ENCODE measurements at regions not wholly inside any gene's neighbourhood (a gene's known extent, or its start where the extent isn't known, plus 50 kb on each side); places are given as distances from the start of the nearest gene placed in this dataset.

GRCh38 chr19:30240904-30241695, 131.1 kb upstream of the ZNF536 start:
- H3K4me3 ChIP-seq (ENCODE audit: low read length in 3 of 3) = no peak overlapping the region
- H3K36me3 ChIP-seq (ENCODE audit: control insufficient read depth in 3 of 3, insufficient read depth in 3 of 3, low read length in 3 of 3) = no peaks in the 10 kb centered on the region
- no peak overlapping the region for H3K9ac ChIP-seq (ENCODE audit: low read depth in 1 of 3, low read length in 3 of 3)
- no peak overlapping the region for H3K27ac ChIP-seq (ENCODE audit: low read depth, low read length)
- H3K4me1 ChIP-seq (ENCODE audit: control insufficient read depth in 3 of 3, insufficient read depth in 3 of 3, low read length in 3 of 3) = peaks cover 0 to 4% (median 0%) of the 10 kb centered on the region in 3 donors
- H3K27me3 ChIP-seq (ENCODE audit: control insufficient read depth in 3 of 3, insufficient read depth in 3 of 3, low read length in 3 of 3) = peaks cover 6 to 10% (median 8%) of the 10 kb centered on the region in 3 donors
- no peaks in the 10 kb centered on the region for H3K9me3 ChIP-seq (ENCODE audit: control insufficient read depth in 3 of 3, low read length in 3 of 3)

GRCh38 chr19:30244533-30244932, 127.7 kb upstream of the ZNF536 start:
- Histone ChIP-seq H3K36me3 (ENCODE audit: control insufficient read depth in 3 of 3, insufficient read depth in 3 of 3, low read length in 3 of 3) (no peaks in the 10 kb centered on the region), H3K27me3 (ENCODE audit: control insufficient read depth in 3 of 3, insufficient read depth in 3 of 3, low read length in 3 of 3) (peaks cover under 1 to 6% (median 2%) of the 10 kb centered on the region in 3 donors), H3K4me3 (ENCODE audit: low read length in 3 of 3) (no peak overlapping the region), H3K9me3 (ENCODE audit: control insufficient read depth in 3 of 3, low read length in 3 of 3) (no peaks in the 10 kb centered on the region), H3K9ac (ENCODE audit: low read depth in 1 of 3, low read length in 3 of 3) (no peak overlapping the region), H3K4me1 (ENCODE audit: control insufficient read depth in 3 of 3, insufficient read depth in 3 of 3, low read length in 3 of 3) (peaks cover 0 to 4% (median 0%) of the 10 kb centered on the region in 3 donors), H3K27ac (ENCODE audit: low read depth, low read length) (no peak overlapping the region)

GRCh38 chr19:30245401-30246039, 126.7 kb upstream of the ZNF536 start:
- Histone ChIP-seq H3K27ac (ENCODE audit: low read depth, low read length) (no peak overlapping the region), H3K4me1 (ENCODE audit: control insufficient read depth in 3 of 3, insufficient read depth in 3 of 3, low read length in 3 of 3) (peaks cover 0 to 4% (median 0%) of the 10 kb centered on the region in 3 donors), H3K9ac (ENCODE audit: low read depth in 1 of 3, low read length in 3 of 3) (no peak overlapping the region), H3K4me3 (ENCODE audit: low read length in 3 of 3) (no peak overlapping the region), H3K27me3 (ENCODE audit: control insufficient read depth in 3 of 3, insufficient read depth in 3 of 3, low read length in 3 of 3) (peaks cover 7 to 10% (median 7%) of the 10 kb centered on the region in 3 donors), H3K36me3 (ENCODE audit: control insufficient read depth in 3 of 3, insufficient read depth in 3 of 3, low read length in 3 of 3) (no peaks in the 10 kb centered on the region), H3K9me3 (ENCODE audit: control insufficient read depth in 3 of 3, low read length in 3 of 3) (no peaks in the 10 kb centered on the region)

- no peak overlapping the region for H3K27ac ChIP-seq (ENCODE audit: low read depth, low read length)
- no peak overlapping the region for H3K4me3 ChIP-seq (ENCODE audit: low read length in 3 of 3)
- no peak overlapping the region for H3K9ac ChIP-seq (ENCODE audit: low read depth in 1 of 3, low read length in 3 of 3)
- H3K36me3 ChIP-seq (ENCODE audit: control insufficient read depth in 3 of 3, insufficient read depth in 3 of 3, low read length in 3 of 3) = no peaks in the 10 kb centered on the region
- H3K4me1 ChIP-seq (ENCODE audit: control insufficient read depth in 3 of 3, insufficient read depth in 3 of 3, low read length in 3 of 3) = no peaks in the 10 kb centered on the region
- H3K9me3 ChIP-seq (ENCODE audit: control insufficient read depth in 3 of 3, low read length in 3 of 3) = no peaks in the 10 kb centered on the region
- peaks cover 17 to 30% (median 29%) of the 10 kb centered on the region in 3 donors for H3K27me3 ChIP-seq (ENCODE audit: control insufficient read depth in 3 of 3, insufficient read depth in 3 of 3, low read length in 3 of 3)
These were observed 122.3 kb upstream of the ZNF536 start for GRCh38 chr19:30249911-30250310.

GRCh38 chr19:30252214-30252613, 120.0 kb upstream of the ZNF536 start:
- peaks cover 24 to 36% (median 30%) of the 10 kb centered on the region in 3 donors for H3K27me3 ChIP-seq (ENCODE audit: control insufficient read depth in 3 of 3, insufficient read depth in 3 of 3, low read length in 3 of 3)
- H3K36me3 ChIP-seq (ENCODE audit: control insufficient read depth in 3 of 3, insufficient read depth in 3 of 3, low read length in 3 of 3) = no peaks in the 10 kb centered on the region
- no peak overlapping the region for H3K4me3 ChIP-seq (ENCODE audit: low read length in 3 of 3)
- no peak overlapping the region for H3K9ac ChIP-seq (ENCODE audit: low read depth in 1 of 3, low read length in 3 of 3)
- no peaks in the 10 kb centered on the region for H3K9me3 ChIP-seq (ENCODE audit: control insufficient read depth in 3 of 3, low read length in 3 of 3)
- H3K4me1 ChIP-seq (ENCODE audit: control insufficient read depth in 3 of 3, insufficient read depth in 3 of 3, low read length in 3 of 3) = no peaks in the 10 kb centered on the region
- H3K27ac ChIP-seq (ENCODE audit: low read depth, low read length) = no peak overlapping the region

- no peak overlapping the region for H3K9ac ChIP-seq (ENCODE audit: low read depth in 1 of 3, low read length in 3 of 3)
These were observed 118.6 kb upstream of the ZNF536 start for GRCh38 chr19:30253581-30253996.

GRCh38 chr19:30254158-30254557, 118.0 kb upstream of the ZNF536 start:
- H3K4me1 ChIP-seq (ENCODE audit: control insufficient read depth in 3 of 3, insufficient read depth in 3 of 3, low read length in 3 of 3) = no peaks in the 10 kb centered on the region
- no peak overlapping the region for H3K27ac ChIP-seq (ENCODE audit: low read depth, low read length)
- peaks cover 24 to 44% (median 35%) of the 10 kb centered on the region in 3 donors for H3K27me3 ChIP-seq (ENCODE audit: control insufficient read depth in 3 of 3, insufficient read depth in 3 of 3, low read length in 3 of 3)
- no peaks in the 10 kb centered on the region for H3K9me3 ChIP-seq (ENCODE audit: control insufficient read depth in 3 of 3, low read length in 3 of 3)
- H3K36me3 ChIP-seq (ENCODE audit: control insufficient read depth in 3 of 3, insufficient read depth in 3 of 3, low read length in 3 of 3) = no peaks in the 10 kb centered on the region
- no peak overlapping the region for H3K9ac ChIP-seq (ENCODE audit: low read depth in 1 of 3, low read length in 3 of 3)
- H3K4me3 ChIP-seq (ENCODE audit: low read length in 3 of 3) = no peak overlapping the region

More at GRCh38 chr19:30253581-30253996, 118.6 kb upstream of the ZNF536 start:
- Histone ChIP-seq H3K4me3 (ENCODE audit: low read length in 3 of 3) (no peak overlapping the region), H3K27ac (ENCODE audit: low read depth, low read length) (no peak overlapping the region), H3K27me3 (ENCODE audit: control insufficient read depth in 3 of 3, insufficient read depth in 3 of 3, low read length in 3 of 3) (peaks cover 24 to 44% (median 35%) of the 10 kb centered on the region in 3 donors), H3K9me3 (ENCODE audit: control insufficient read depth in 3 of 3, low read length in 3 of 3) (no peaks in the 10 kb centered on the region), H3K36me3 (ENCODE audit: control insufficient read depth in 3 of 3, insufficient read depth in 3 of 3, low read length in 3 of 3) (no peaks in the 10 kb centered on the region), H3K4me1 (ENCODE audit: control insufficient read depth in 3 of 3, insufficient read depth in 3 of 3, low read length in 3 of 3) (no peaks in the 10 kb centered on the region)

GRCh38 chr19:30254789-30255188, 117.4 kb upstream of the ZNF536 start:
- H3K4me1 ChIP-seq (ENCODE audit: control insufficient read depth in 3 of 3, insufficient read depth in 3 of 3, low read length in 3 of 3) = no peaks in the 10 kb centered on the region
- no peaks in the 10 kb centered on the region for H3K9me3 ChIP-seq (ENCODE audit: control insufficient read depth in 3 of 3, low read length in 3 of 3)
- H3K9ac ChIP-seq (ENCODE audit: low read depth in 1 of 3, low read length in 3 of 3) = no peak overlapping the region
- no peak overlapping the region for H3K4me3 ChIP-seq (ENCODE audit: low read length in 3 of 3)
- H3K27me3 ChIP-seq (ENCODE audit: control insufficient read depth in 3 of 3, insufficient read depth in 3 of 3, low read length in 3 of 3) = peaks cover 24 to 39% (median 32%) of the 10 kb centered on the region in 3 donors
- no peak overlapping the region for H3K27ac ChIP-seq (ENCODE audit: low read depth, low read length)
- no peaks in the 10 kb centered on the region for H3K36me3 ChIP-seq (ENCODE audit: control insufficient read depth in 3 of 3, insufficient read depth in 3 of 3, low read length in 3 of 3)

GRCh38 chr19:30255791-30256495, 116.2 kb upstream of the ZNF536 start:
- no peak overlapping the region for H3K27ac ChIP-seq (ENCODE audit: low read depth, low read length)
- H3K36me3 ChIP-seq (ENCODE audit: control insufficient read depth in 3 of 3, insufficient read depth in 3 of 3, low read length in 3 of 3) = no peaks in the 10 kb centered on the region
- H3K9me3 ChIP-seq (ENCODE audit: control insufficient read depth in 3 of 3, low read length in 3 of 3) = no peaks in the 10 kb centered on the region
- H3K9ac ChIP-seq (ENCODE audit: low read depth in 1 of 3, low read length in 3 of 3) = no peak overlapping the region
- no peaks in the 10 kb centered on the region for H3K4me1 ChIP-seq (ENCODE audit: control insufficient read depth in 3 of 3, insufficient read depth in 3 of 3, low read length in 3 of 3)
- peaks cover 19 to 37% (median 28%) of the 10 kb centered on the region in 3 donors for H3K27me3 ChIP-seq (ENCODE audit: control insufficient read depth in 3 of 3, insufficient read depth in 3 of 3, low read length in 3 of 3)
- no peak overlapping the region for H3K4me3 ChIP-seq (ENCODE audit: low read length in 3 of 3)

GRCh38 chr19:30256496-30256850, 115.7 kb upstream of the ZNF536 start:
- peaks cover 17 to 35% (median 24%) of the 10 kb centered on the region in 3 donors for H3K27me3 ChIP-seq (ENCODE audit: control insufficient read depth in 3 of 3, insufficient read depth in 3 of 3, low read length in 3 of 3)

More at GRCh38 chr19:30256496-30256850, 115.7 kb upstream of the ZNF536 start:
- no peaks in the 10 kb centered on the region for H3K4me1 ChIP-seq (ENCODE audit: control insufficient read depth in 3 of 3, insufficient read depth in 3 of 3, low read length in 3 of 3)
- no peaks in the 10 kb centered on the region for H3K9me3 ChIP-seq (ENCODE audit: control insufficient read depth in 3 of 3, low read length in 3 of 3)
- no peak overlapping the region for H3K4me3 ChIP-seq (ENCODE audit: low read length in 3 of 3)
- no peaks in the 10 kb centered on the region for H3K36me3 ChIP-seq (ENCODE audit: control insufficient read depth in 3 of 3, insufficient read depth in 3 of 3, low read length in 3 of 3)
- H3K9ac ChIP-seq (ENCODE audit: low read depth in 1 of 3, low read length in 3 of 3) = no peak overlapping the region
- no peak overlapping the region for H3K27ac ChIP-seq (ENCODE audit: low read depth, low read length)

All from skeletal muscle tissue (tissue), 3 donors.